SH-SY5Y (cell line): ENCODE measurements at regions not wholly inside any gene's neighbourhood (a gene's known extent, or its start where the extent isn't known, plus 50 kb on each side); places are given as distances from the start of the nearest gene placed in this dataset.
A peak's percentile ranks its signal among the peaks of the same experiment; 100 is the strongest.

ENCODE experiments used
- GATA2 ChIP-seq: IDR thresholded peaks from 2 replicates; pipeline ENCODE4 v1.6.1; 2011; ENCODE audit warnings: mild to moderate bottlenecking, low read depth, low read length
- GATA3 ChIP-seq: IDR thresholded peaks from 2 replicates; pipeline ENCODE4 v1.6.1; 2011; ENCODE audit warnings: low read depth, mild to moderate bottlenecking, low read length, moderate library complexity

DNA sequence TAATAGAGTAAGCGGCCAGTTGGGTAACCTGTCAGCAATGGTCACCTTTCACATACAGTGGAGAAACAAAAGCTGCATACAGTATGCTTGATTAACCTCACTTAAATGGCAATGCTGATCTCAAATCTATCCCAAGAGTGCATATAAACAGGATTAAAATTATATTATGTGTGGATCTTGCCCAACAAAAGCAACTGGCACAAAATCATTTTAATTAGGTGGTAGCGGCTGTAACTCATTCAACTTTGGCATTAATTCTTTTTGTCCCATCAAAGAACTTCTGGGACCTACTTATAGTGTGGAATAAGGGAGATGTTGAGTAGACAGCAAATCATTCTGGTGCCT, 167.8 kb upstream of the VRK2 start:
- TF ChIP-seq GATA2 (no peak), GATA3 (no peak)

DNA sequence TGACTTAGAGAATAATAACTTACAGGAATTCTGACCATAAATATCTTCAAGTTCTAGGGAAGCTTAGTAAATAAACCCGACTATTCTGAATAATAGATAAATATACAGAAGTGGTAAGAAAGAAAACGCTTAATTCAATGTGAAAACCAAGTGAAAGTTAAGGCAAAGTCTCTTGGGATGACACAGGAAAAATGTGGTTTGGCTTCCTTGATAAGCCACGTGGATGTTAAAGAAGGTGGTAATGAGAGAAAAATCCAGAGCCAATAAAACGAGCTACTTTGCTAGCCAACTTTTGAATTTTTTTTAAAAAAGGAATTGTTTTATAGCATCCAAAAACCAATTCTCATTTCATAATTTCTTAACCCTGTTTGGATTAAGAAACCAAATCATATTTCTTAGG, 166.2 kb upstream of the VRK2 start:
- no peak for TF ChIP-seq GATA3
- TF ChIP-seq GATA2, result no peak

DNA sequence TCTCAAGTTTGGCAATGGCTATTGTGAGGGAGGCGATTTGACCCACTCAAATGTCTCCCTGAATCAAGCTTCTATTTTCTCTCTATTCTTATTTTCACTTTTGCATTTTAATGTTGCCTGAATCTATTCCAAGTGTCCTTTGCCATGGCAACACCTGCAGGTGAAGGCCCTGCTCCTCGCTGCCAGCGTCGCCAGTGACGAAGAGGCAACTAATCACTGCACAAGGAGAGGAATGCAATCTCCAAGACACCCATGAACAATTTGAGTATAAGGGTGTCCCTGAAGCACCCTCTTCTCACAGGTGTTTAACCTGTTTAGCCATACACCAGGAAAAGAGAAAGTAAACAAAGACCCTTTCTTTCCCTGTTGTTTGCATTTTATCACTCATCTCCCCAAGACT, 165.6 kb upstream of the VRK2 start:
- no peak for TF ChIP-seq GATA2

DNA sequence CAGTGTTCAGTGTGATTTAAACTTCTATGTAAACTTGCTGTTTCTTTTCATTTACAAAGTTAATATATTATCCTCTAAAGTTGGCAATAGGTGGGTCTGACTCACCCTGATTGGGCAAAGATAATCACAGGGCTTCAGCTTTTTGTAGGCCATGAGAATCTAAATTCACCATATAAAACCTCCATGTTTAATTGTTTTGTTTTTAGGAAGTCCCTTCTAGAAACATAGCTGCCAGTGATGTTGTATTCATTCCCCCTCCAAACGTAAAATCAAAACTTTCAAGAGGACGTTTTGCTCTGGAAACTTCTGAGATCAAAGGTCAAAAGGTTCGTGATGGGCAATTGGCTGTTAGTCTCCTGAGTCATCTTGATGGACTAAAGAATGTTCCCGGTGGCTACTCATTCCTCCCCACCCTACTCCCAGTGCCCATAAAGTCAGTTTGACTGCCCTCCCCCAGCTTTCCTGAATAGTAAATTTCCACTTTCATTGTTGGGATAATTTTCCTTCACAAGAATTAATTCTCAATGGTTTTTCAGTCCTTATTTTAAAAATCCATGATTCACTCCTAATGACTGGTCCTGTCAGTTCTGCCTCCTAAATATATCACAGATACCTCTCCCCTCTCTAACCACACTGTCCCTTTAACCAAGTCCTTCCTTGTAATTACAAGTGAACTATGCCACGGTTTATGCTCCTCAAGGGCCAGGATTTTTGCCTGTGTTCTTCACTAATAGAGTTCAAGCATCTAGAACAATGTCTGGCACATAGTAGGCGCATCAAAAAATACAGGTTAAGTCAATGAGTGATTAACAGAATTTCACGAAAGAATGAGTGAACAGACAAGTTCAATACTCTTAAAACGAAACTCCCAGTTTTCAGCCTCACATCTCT, 164.4 kb upstream of the VRK2 start:
- TF ChIP-seq GATA2, result no peak
- TF ChIP-seq GATA3, result no peak

DNA sequence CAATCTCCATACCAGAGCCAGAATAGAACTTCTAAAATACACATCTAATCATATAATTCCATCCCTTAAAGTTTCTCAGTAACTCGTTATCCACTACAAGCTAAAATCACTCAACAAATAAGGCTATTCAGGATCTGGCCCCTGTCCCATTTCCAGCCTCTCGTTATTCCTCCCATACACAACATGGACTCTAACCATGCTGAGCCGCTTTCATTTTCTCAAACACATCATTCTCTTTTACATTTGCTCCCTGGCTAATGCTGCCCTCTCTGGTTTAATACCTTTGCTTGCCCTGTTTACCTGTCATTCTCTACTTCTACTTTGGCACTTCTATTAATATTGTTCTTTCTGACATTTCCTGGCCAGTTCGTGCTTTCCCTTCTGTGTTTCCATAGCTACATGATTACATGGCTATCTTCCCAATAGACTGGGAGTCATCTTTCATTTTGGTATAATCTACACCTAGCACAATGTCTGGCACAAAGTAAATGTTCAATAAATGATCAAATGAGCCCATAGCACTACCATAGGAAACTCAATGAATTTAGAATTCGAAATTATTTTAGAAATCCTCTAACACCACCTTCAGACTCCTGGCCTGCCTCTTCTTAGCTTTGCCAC, 163.6 kb upstream of the VRK2 start:
- TF ChIP-seq GATA3 (no peak), GATA2 (no peak)

DNA sequence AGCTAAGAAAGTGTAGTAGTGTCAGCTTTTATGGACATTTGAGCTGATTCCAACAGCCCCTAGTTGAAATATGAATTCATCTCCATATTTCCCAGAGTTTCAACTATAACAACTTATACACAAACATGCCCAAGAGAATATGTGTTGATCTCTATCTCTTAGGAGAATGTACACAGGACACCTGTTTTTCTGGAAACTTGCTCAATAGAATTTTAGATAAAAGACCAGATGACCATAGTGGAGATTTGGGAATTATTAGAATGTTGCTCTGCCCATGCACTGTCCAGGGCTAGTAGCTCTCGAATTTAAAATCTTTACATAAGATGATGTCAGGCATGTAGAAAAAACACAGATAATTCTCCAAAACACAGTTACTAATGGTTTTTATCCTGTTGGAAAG, 162.3 kb upstream of the VRK2 start:
- no peak for TF ChIP-seq GATA2
- no peak for TF ChIP-seq GATA3

DNA sequence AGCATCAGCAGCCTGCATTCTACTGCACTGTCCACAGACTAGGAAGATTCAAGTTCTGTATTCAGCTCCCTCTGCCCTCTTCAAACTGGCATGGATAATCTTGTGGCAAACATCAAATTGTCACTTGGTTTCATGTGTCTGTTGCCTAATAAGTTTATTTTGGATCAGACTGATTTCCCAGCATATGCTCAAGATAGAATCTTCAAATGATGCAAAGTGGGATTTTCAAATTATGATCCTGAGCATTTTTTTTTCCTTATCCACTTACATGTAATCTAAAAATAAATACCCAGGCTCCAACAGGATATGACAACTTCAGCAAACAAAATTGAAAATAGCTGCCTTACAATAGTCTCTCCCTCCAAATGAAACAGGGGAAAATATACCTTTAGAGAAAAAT, 160.9 kb upstream of the VRK2 start:
- 0 out of 2 replicates have a peak, but pooled peaks have one; percentile 15 for TF ChIP-seq GATA3
- no peak for TF ChIP-seq GATA2

DNA sequence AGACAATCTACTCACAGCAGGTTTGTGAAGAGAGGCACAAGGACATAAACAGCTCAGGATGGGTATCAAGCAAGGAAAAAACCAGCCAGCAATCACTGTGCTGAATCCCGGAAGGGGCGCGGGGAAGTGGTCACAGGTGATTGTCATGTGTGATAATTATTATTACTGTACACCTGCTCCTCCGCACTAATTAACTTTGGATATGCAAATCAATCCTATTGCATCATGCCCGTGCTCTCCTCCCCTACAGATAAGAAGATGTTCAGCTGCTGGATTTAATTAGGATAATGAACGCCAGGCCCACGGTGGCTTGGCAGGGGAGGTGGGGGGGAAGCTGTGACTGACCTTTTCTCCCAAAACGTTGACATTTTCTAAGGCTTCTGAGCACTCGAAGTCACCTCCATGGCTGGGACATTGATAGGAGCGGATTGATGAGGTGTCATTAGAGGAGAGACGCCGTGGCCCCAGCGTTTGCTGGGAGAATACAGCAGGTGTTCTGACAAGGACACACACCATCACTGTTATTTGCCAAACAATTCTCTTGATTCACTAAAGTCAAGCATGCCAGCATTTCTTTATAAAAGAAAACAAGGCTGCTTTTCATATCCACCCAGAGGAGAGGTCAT, 160.3 kb upstream of the VRK2 start:
- TF ChIP-seq GATA2, result peak; percentile 62; the same call in 1 of the 2 replicates
- no peak for TF ChIP-seq GATA3

DNA sequence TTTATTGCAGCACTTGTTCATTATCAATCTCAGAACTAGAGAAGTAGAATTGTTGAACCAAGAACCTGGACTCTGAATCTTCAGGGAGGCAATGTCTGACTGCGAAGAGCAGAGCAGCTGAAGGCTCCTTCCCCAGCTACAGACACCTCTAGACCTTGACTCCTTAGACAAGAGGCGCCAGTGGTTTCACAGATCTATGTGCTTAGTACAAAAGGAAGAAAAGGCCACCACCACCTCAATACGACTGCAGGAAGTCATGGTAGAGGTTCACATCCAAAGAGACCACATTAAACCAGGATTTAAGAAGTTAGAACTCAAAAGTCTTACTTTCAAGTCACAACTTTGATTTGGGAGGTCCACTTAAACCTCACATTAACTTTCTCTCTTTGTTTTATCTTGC, 158.1 kb upstream of the VRK2 start:
- TF ChIP-seq GATA3, result no peak
- no peak for TF ChIP-seq GATA2

DNA sequence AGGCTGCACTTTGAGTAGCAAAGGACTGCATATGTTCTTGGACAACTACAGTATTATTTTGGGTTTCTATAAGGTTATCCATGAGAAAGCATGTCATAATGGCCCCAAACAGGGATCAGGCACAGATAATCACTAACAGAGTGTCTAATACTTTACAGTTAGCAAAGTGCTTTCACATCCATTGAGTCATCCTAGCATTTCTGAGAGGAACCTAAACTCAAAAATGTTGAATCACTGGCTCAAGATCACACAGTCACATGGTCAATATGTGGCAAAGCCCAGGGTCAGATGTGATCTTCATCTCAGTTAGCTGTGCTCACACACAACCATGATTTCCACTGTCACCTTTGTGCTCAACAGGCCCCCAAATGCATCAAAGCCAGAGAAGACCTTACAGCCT, 156.1 kb upstream of the VRK2 start:
- TF ChIP-seq GATA2, result no peak
- TF ChIP-seq GATA3, result no peak

DNA sequence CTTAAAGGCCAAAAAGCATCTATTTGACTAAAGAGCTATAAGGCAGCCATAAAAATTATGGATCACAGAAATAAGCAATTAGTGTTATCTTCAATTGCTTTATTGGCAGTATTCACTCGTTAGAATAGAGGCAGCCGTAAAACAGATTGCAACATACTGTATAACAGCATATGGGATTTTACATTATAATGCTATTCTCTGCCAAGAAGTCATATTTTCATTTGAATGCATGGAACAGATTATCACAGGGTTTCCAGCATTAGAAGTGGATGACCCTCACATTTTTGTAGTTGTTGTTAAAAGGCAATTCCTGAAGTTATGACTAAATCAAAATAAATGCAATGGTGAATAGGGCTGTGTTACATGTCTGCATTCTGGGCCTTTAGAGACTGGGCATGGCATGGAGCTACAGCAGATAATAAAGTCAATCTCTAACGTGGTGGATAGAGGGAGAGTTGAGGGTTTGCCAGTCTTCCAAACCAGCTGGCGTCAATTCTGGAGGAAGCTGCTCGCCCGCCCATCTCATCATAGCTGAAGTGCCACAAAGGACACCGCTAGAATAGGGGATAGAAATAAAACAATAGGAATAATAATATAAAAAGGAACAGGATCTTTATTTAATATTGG, 155.4 kb upstream of the VRK2 start:
- TF ChIP-seq GATA3 (no peak), GATA2 (no peak)

DNA sequence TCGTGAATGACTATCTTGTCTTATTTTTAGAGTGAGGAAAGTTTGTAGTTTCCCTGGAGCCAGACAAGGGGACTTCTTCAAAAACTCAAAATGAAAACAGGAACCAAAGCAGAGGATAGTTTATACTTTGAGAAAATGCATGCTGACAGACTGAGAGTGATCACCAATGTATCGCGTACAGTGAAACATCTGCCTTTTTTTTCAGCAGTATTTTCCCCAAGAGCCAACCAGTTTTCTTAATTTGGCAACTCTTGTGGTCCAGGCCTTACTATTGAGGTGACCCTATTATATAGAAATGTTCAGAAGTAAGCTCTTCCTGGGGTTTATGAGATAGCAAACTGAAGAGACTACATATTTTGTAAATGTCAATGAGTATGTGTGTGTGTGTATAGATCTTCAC, 153.7 kb upstream of the VRK2 start:
- TF ChIP-seq GATA3, result no peak
- TF ChIP-seq GATA2, result no peak

DNA sequence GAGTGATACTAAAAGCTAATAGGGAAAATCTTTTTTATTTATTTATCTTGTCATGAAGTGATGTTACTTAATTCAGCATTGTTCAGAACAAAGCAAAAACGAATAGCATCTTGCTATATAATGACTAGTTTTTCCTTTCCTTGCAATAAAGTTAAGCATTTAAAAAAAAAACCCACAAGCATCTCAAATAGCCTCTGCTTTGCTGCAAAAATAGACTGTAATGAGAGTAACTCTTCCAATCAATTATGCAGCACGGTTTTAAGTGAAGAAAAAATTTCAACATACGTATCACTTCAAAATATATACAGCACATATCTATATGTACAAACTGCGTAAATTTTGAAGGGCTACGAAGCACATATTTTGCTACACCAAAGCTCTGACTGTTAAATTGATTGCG, 153.3 kb upstream of the VRK2 start:
- TF ChIP-seq GATA2 (no peak), GATA3 (no peak)

DNA sequence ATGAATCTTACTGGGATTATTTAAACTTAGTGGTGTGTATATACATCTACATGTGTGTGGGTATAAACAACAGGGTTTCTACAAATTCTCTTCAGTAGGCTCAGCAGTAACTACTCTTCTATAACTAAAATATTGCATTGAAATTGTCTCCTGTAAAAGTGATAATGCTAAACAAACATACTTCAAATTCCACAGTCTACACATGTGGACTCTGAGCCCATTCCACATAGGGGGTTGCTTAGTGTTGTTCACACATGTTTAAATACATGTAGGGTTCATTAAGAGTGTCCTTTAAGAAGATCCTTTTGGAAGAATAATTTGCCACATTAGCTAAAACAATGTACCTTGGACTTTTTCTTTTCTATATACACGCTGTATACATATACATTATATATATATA, 152.8 kb upstream of the VRK2 start:
- no peak for TF ChIP-seq GATA2
- no peak for TF ChIP-seq GATA3
